GM10248 (cell line): ENCODE measurements at regions not wholly inside any gene's neighbourhood (a gene's known extent, or its start where the extent isn't known, plus 50 kb on each side); places are given as distances from the start of the nearest gene placed in this dataset.

ENCODE experiments used
- CTCF ChIA-PET: fragments of 300-600 bp; sonication (Branson Sonifier 250); formaldehyde crosslinking; extraction: SDS; loops from one replicate; lab custom pipeline; 2021; ENCODE audit warnings: antibody characterized with exemption; lab: Yijun Ruan, JAX
- POLR2A ChIA-PET: fragments of 350-650 bp; sonication (Branson Sonifier 250); formaldehyde crosslinking; extraction: SDS; loops from one replicate; lab custom pipeline; 2020; ENCODE audit warnings: antibody characterized with exemption; lab: Yijun Ruan, JAX
- DNase-seq: peaks from one replicate; pipeline ENCODE4 v3.0.0; 2012; ENCODE audit errors: extremely low spot score
- CTCF ChIP-seq: IDR thresholded peaks from 2 replicates; pipeline ENCODE4 v1.5.1; 2012; ENCODE audit warnings: mild to moderate bottlenecking, low read depth; ENCODE audit errors: extremely low read depth, missing control alignments, control extremely low read depth

- no peak for TF ChIP-seq CTCF
- DNase-seq: no peak
- ChIA-PET CTCF (no interaction called here), POLR2A (no interaction called here)
Observed at GRCh38 chrX:65811558-65812228, 144.2 kb downstream of the MSN start.
